Skin of body (tissue), 1 donor: ENCODE measurements at regions not wholly inside any gene's neighbourhood (a gene's known extent, or its start where the extent isn't known, plus 50 kb on each side); places are given as distances from the start of the nearest gene placed in this dataset.

ENCODE experiments used
- DNase-seq: peaks from one replicate; lab custom pipeline; 2025; lab: John Stamatoyannopoulos, UW

DNA sequence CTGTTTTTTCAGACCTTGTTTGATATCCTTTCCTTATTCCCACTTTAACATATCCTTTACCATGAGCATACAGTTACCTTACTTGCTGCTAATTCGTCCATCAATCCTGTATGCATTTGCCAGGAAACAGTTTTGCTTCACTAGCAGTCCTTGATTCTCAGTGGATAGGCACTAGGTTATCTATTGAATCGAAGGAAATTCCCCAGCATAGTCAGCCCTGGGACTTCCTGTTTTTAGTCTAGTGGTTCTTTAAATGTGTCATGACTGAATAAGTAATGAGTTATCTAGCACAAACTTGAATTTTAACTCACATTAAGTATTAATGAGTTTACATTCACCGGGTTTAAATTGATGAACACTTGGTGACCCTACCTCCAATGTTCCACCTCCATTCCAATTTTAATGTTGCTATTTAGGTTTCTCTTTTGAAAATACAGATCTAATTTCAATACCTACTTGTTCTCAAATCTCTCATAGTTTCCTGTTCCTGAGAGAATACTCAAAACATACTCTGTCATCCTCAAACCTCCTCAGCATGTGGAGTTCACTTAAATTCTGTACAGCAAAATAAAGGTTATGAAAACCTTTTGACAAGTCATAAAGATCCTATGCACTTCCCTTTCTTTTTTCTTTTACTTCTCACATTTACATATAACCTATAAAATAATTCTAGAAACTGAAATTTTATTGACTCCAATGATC lies 1375.1 kb upstream of the TENM4 start:
- DNase-seq, result no peak

DNA sequence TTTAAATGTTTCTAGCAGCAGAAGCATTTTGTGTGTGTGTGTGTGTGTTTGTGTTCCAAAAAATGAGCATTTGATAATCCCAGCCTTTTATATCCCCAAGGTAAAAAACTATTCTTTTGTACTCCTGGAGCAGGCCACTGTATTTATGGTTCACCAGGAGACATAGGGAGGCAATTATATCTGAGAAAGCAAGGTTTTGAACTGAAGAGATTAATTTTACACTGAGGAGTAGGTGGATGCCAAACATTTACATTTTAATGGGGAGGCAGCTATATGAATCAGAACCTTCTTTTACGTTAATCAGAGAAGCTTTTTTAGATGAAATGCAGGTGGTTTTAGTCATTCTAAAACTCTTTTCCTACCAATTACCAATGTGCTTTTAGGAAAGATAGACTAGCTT lies 1374.0 kb upstream of the TENM4 start:
- no peak for DNase-seq

DNA sequence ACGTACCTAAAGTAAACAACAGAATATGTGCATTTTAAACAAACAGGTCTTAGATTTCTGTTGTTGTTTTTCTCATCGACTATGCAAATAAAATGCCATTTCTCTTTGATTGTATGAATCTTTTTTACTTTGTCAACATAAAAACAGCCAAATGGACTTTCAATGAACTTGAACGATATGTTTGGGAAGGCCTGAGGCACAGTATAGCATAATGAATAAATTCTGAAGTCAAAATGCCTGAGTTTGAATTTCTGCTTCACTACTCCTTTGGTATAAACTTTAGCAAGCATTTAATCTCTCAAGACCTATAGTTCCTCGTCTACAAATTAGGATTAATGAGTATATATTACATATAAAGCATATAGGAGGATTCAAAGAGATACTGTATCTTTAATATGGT lies 1369.9 kb upstream of the TENM4 start:
- no peak for DNase-seq

DNA sequence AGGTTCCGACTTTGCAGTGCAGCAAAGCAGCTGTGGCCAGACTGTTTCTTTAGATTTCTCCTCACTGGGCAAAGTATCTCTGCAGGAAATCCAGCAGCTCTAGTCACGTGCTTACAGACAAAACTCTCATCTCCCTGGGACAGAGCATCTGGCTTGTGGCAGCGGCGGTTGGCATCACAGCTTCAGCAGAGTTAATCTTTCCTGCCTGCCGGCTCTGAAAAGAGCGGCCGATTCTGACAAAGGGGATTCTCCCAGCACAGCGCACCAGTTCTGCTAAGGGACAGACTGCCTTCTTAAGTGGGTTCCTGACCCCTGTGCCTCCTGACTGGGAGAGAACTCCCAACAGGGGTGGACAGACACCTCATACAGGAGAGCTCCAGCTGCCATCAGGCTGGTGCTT lies 1357.3 kb upstream of the TENM4 start:
- no peak for DNase-seq

DNA sequence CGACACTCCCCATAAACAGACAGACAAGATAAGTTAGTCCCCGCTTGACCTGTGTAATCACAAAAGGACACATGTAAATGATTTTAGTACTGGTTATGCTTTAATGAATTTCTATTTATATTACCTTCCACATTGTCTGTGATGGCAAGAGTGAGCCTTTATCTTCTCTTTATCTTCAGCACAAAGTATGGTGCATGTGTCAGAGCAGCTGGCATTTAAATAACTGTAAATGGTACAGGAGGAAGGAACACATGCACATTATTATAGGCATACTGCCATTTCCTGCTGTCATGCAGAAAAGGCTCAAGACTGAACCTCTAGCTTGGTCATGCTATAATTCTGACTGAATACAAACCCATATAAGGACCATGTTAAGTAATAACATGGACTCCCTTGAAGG lies 1342.7 kb upstream of the TENM4 start:
- no peak for DNase-seq

DNA sequence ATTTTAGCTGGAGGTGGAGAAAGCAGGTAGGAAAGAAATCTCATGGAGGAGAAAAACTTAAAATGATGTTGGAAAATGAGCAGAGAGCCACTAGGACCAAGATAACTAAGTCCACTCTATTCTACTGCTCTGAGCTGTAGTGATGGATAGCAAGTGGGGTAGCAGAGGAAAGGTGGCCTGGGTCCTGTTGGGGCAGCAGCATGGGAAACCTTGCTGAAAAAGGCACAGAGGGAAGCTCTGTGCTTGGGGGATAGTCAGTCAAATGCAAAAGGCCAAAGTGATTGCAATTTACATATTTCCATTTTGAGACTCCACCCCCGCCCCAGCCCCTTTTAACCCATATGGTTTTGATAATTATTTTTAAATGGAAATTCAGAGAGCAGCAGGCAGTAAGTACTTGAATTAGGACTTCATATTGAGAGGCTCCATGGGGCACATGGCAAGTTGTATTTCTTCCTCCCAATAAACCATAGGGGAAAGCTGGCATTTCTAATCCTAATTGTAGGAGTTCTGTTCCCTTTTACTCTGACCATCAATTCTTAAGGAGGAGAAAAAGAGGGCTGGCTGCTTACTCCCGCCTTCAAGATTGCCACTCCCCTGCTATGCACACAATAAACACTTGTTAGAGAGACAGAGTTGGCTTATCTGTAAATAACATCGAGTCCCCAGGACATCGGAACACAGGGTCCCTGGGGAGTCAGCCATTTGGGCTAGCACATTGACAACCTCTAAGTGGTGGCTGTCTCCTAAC lies 1341.5 kb upstream of the TENM4 start:
- no peak for DNase-seq

DNA sequence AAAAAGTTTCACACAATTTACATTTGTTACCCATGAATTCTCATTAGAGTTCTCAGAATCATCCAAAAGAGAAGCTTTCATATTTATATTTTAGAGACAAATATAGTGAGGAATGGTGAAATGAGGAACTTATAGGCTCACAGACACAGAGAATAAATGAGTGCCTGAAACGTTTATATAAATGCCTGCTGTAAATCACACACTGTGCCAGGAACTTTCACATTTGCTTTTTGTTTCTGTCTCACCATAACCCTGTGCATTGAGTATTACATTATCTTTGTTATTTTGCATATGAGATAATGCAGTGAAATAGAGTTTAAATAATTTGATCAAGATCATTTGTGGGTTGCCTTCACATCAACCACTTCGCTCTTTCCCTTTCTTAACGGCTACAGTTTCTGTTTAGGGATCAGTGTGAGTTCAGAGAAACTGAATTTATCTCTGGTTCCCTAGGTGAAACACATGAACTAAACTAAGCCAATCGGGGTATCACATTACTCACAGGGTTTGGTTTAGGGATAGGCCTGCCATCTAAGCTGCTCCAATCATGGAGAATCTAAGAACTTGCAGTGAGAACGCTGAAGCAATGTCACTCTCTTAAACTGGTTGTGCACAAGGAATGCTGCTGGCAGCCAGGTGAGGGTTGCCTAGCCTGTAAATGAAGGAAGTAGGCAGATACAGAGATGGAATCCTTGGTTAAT lies 1339.2 kb upstream of the TENM4 start:
- no peak for DNase-seq

DNA sequence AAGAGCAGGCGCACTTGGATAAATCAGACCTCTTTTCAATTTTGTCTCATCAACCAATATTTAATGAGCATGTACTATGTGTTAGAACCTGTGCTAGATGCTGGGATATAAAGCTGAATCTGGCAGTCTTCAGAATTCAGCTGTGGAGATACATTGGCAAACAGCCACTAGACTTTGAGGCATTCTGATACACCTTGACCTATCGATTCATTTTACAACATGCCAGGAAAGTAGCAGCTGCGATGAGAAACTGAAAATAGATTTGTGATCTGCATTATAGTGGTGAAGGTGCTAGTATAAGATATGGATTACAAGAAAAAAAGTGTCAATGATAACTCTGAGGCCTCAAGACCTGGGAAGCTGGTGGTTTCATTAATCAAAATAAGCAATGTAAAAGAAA lies 1338.1 kb upstream of the TENM4 start:
- no peak for DNase-seq

DNA sequence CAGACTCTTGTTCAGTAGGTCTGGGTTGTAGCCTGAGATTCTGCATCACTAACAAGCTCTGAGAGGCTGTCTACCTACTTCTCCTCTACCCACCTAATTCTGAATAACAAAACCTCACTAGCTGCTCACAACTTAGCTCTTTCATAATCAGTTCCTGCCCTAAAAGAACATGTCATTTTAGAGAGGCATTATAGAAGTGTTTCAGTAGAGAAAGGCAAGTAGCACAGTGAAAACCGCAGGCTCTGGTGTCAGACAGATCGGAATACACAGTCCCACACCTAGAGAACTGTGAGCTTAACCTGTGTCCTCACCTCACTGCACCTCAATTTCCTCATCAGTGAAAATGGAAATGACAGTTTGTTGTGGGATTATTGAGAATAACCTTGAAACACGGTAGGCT lies 1337.6 kb upstream of the TENM4 start:
- DNase-seq, result no peak

DNA sequence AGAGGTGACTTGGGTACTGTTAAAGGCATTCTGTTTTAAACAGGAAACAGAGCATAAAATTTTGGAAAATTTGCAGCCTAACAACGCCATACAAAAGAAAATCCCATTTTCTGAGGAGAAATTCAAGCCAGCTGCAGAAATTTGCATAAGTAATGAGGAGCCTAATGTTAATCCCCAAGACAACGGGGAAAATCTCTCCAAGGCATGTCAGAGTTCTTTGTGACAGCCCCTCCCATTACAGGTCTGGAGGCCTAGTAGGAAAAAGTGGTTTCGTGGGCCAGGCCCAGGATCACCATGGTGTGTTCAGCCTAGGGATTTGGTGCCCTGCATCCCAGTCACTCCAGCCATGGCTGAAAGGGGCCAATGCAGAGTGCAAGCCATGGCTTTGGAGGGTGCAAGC lies 1333.1 kb upstream of the TENM4 start:
- no peak for DNase-seq

DNA sequence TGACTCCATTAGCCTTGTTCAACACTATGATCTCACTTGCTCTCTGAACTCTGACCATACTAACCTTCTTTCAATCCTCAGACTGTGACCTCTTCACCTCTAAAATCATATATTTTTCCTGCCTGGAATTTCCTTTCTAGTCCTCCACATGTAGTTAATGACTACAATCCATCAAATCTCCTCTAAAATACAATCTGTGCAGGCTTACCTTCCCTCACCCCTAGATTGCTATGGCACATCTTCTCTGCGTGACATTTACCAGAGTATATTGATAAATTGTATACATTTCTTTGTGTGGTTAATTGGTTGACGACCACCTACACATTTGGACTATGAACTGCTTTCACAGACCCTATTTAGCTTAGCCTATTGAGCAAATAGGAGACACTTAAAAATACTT lies 1330.2 kb upstream of the TENM4 start:
- no peak for DNase-seq

DNA sequence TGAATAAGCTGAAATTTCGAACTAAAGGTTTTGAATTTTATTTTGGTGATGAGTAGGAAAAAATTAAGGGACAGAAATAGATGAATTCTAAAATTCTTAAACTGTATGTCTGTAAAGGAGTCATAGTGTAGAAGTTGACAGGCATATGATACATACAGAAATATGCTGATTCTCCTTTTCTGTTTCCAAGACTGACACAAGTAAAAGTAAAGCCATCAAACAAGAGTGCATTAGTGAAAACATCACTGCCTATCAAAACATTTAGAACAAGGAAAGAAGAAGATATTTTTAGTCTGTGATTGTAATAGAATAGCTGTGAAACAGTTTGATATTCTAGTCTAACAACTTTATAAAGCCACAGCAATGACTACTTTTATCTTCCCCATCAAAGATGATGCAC lies 1318.0 kb upstream of the TENM4 start:
- no peak for DNase-seq

DNA sequence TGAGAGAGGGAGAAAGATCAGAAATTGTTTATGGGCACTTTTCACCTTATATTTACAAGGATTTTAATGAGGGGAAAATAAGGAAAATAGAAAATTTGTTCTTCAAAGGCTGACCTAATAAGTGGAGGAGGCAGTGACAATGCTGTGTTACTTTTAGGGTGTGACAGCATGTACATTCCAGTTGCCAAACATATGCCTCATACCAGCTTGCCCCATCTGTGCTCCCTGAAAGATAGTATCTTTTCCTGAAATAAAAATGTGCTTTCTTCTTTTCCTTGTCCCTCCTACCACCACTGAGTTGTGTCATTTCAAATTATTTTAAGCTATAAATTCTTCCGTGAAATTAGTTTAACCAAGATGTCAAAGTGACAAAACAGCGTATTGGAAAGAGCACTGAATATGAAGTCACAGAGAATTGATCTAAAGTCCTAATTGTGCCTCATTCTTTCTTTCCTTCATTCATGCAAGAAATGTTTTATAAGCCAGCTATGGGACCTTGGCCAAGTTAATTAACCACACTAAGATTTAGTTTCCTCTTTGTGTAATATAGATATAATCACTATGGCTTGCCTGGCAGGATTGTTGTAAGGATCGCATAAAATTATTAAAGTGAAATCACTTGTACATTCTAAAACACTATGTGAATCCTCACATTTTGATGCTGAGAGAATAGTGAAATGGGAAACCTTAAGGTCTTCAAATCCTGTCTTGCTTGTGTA lies 1307.5 kb upstream of the TENM4 start:
- no peak for DNase-seq

DNA sequence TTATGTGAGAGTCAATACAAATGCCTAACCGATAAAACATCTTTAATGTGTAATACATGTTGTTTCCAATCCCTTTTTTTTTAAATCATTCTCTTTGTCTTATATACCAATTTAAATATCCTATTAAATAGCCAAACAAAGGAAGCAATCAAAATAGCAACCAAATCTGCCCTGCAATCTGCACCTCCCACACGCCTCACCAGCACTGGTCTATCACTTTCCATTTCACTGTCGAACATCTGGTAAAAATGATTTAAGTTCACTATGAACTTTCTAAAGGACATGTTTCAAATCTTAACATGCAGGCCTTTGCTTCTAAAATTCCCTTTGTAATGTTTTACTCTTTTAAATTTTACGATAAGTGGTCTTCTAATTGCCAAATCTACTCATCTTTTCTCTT lies 1305.5 kb upstream of the TENM4 start:
- no peak for DNase-seq

DNA sequence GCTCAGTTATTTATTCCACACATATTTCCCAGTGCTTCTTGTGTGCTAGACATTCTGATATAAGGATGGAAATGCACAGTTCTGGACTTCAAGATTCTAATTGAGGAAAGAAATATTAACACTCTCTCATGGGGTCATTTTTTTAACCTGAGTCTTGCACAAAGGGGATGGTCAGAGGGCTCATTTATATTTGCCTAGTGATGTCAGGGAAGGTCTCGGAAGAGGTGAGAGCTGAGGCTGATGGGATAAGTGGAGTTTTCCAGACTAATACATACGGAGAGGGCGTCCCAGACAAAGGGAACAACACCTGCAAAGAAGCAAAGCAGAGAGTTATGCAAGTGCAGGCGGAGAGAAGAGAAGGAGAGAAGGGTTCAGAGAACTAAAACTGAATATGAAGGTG lies 1304.6 kb upstream of the TENM4 start:
- no peak for DNase-seq

DNA sequence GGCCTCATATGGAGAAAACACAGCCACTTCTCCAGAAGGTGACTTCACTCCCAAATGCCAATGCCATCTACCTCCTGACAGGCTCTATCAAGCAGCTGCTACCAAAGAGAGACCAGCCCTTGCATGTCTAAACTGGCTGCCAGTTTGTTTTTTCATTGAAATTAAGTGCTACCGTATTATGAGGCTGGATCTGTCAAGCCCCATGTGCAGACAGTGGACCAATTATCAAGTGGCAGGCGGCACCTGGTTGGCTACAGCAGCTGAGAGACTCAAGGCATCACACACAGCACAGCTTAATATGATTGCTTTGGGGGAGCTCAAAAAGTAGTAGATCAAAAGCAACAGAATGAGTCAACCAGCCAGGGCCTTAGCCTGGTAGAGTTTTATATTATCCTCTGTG lies 1293.0 kb upstream of the TENM4 start:
- DNase-seq, result no peak

DNA sequence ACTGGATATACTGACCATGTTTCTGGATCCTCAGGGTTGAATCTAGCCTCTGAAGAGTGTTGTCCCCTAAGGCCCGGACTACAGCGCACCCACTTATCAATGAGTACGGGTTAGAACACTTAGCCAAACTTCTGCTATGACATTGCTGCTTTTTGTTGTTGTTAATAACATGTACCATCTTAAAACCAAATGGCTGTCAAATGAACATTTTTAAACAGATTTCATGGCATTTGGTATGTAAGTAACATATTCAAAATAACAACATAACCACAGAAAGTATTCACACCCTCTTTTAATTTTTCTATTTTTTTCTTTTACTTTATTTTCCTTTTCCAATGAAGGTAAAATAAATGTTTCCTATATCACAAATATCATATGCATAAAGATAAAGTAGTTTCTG lies 1292.5 kb upstream of the TENM4 start:
- DNase-seq, result no peak

DNA sequence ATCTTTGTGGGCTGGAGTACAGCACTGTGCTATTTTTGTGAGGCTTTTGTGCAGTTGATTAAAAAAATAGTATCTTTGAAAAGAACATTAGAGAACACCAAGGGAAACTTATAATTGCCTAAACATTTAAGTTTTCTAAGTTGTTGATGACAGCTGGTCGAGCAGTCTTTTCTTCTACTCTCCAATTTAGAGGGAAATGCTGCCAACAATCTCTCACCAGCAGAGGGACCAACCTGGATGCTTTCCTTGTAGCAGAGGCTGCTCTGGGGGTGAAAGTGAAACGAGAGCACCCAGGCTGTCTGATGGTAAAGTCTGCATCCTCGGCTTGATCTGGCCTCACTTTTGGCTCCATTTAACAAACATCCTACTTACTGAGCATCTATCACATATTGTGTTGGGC lies 1286.5 kb upstream of the TENM4 start:
- no peak for DNase-seq

DNA sequence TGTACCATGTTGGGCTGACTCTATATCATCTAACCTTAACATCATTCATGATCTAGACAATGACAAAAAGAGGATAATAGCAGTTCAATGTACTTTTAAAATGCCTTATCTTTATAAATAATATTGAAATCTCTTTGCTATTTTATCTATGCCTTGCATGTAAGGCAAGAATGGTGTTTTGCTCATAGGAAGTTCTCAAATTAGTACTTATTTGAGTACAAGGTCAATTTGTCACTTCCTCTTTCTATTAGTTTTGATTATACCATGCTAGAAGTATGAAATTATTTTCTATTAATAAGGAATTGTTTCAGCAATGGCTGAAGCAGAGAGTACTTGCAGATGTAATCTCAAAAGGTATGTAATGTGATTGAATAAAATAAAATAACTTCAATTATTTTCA lies 1285.4 kb upstream of the TENM4 start:
- no peak for DNase-seq

DNA sequence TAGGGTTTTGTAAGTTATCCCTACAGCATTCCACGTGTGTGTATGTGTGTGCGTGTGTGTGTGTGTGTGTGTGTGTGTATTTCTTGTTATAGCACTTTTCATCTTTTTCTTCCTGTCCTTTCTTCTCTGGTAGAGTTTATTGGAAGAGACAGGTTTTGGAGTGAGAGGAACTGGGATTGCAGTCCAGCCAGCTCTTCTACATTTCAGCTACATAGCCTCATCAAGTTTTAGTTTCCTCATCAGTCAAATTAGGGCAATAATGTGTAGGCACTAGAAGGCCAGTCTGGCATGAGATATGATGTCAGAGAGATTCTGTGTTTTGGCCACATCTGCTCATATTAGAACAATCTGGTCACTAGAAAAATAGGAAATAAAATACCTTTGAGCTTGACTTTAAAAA lies 1283.5 kb upstream of the TENM4 start:
- no peak for DNase-seq

DNA sequence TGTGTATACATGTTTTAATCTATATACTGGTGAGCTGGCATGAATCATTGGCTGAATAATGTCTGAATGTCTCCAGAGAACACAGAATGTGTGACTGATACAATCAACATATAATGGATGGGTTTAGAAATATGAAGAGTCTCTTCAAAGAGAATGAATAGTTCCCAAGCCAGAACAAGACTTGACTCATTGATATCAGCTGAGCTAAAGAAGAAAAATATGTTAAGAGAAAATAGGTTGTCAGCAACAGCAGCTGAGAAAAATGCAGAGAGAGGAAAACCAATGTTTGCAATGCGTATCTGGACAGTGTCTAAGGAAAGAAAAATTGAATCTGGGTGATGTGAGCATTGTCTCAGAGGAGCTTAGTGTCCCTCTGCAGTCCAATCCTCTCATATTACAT lies 1281.8 kb upstream of the TENM4 start:
- no peak for DNase-seq

DNA sequence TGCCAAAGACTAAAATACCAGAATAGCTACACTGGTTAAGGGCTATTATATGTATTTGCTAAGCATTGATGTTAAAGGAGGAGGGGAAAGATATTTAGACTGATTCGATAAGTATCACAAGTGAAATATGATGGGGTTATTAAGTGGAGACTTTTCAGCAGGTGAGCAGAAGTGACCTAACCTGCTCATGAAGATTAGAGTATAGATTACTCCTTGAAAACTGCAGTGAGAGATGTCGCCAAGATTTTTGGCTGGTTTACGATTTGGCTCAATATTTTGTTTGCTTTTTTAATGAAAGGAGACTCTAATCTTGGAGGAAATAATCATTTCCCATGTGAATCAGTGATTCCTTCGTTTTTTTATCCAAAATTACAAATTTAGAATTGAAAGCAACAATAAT lies 1279.5 kb upstream of the TENM4 start:
- no peak for DNase-seq
